ENCODE measurements at regions not wholly inside any gene's neighbourhood (a gene's known extent, or its start where the extent isn't known, plus 50 kb on each side); places are given as distances from the start of the nearest gene placed in this dataset.

GRCh38 chr21:14895792-14896191 lies 169.0 kb downstream of the NRIP1 start:
- ATAC-seq (no peak), DNase-seq (no peak)
- Histone ChIP-seq H3K4me1 (peaks cover 0 to under 1% of the 10 kb centered on the region in 2 donors), H3K27me3 (no peaks in the 10 kb centered on the region), H3K27ac (no peak overlapping the region), H3K36me3 (no peaks in the 10 kb centered on the region), H3K9me3 (no peaks in the 10 kb centered on the region), H3K4me3 (no peak overlapping the region)
- in situ Hi-C loops (cut with MboI; ENCODE audit: low sequenced_read_pairs in 4 of 4) (no loop called here), intact Hi-C loops (cut with DNase I; ENCODE audit: low total_unique reads) (no loop called here)
- TF ChIP-seq POLR2A (IDR thresholded peaks at IDR 0.05) (no peak), CTCF (IDR thresholded peaks at IDR 0.05 in 4 of 5, conservative IDR thresholded peaks at IDR 0.05 in 1 of 5) (no peak)

- Histone ChIP-seq H3K27ac (no peak overlapping the region), H3K4me3 (no peak overlapping the region), H3K36me3 (no peaks in the 10 kb centered on the region), H3K9me3 (no peaks in the 10 kb centered on the region), H3K4me1 (peaks cover 14 to 23% of the 10 kb centered on the region in 2 donors), H3K27me3 (no peaks in the 10 kb centered on the region)
- no peak for DNase-seq
- intact Hi-C loops (cut with DNase I; ENCODE audit: low total_unique reads) = no loop called here
- ATAC-seq = no peak
- no peak for TF ChIP-seq POLR2A (IDR thresholded peaks at IDR 0.05)
- no peak for TF ChIP-seq CTCF (IDR thresholded peaks at IDR 0.05 in 4 of 5, conservative IDR thresholded peaks at IDR 0.05 in 1 of 5)
- in situ Hi-C loops (cut with MboI; ENCODE audit: low sequenced_read_pairs in 4 of 4) = no loop called here
Measured at GRCh38 chr21:14890141-14890540, 174.7 kb downstream of the NRIP1 start.

- intact Hi-C loops (cut with DNase I; ENCODE audit: low total_unique reads) = no loop called here
- H3K9me3 ChIP-seq = no peaks in the 10 kb centered on the region
- ATAC-seq = no peak
- TF ChIP-seq CTCF (IDR thresholded peaks at IDR 0.05 in 4 of 5, conservative IDR thresholded peaks at IDR 0.05 in 1 of 5) (no peak), POLR2A (IDR thresholded peaks at IDR 0.05) (no peak)
- H3K27ac ChIP-seq = no peak overlapping the region
- in situ Hi-C loops (cut with MboI; ENCODE audit: low sequenced_read_pairs in 4 of 4) = no loop called here
- H3K4me3 ChIP-seq = no peak overlapping the region
- H3K4me1 ChIP-seq = peaks cover 14 to 23% of the 10 kb centered on the region in 2 donors
- H3K36me3 ChIP-seq = no peaks in the 10 kb centered on the region
- H3K27me3 ChIP-seq = no peaks in the 10 kb centered on the region
- DNase-seq = no peak
Measured at GRCh38 chr21:14889080-14889810, 175.6 kb downstream of the NRIP1 start.

- Histone ChIP-seq H3K36me3 (no peaks in the 10 kb centered on the region), H3K27me3 (no peaks in the 10 kb centered on the region), H3K9me3 (no peaks in the 10 kb centered on the region), H3K27ac (no peak overlapping the region), H3K4me3 (no peak overlapping the region), H3K4me1 (peaks cover 14 to 23% of the 10 kb centered on the region in 2 donors)
- ATAC-seq (no peak), DNase-seq (no peak)
- intact Hi-C loops (cut with DNase I; ENCODE audit: low total_unique reads) (no loop called here), in situ Hi-C loops (cut with MboI; ENCODE audit: low sequenced_read_pairs in 4 of 4) (no loop called here)
- TF ChIP-seq POLR2A (IDR thresholded peaks at IDR 0.05) (no peak), CTCF (IDR thresholded peaks at IDR 0.05 in 4 of 5, conservative IDR thresholded peaks at IDR 0.05 in 1 of 5) (no peak)
Measured at GRCh38 chr21:14888202-14888601, 176.6 kb downstream of the NRIP1 start.

GRCh38 chr21:14886001-14886400 lies 178.8 kb downstream of the NRIP1 start:
- no peaks in the 10 kb centered on the region for H3K27me3 ChIP-seq
- peaks cover 14 to 23% of the 10 kb centered on the region in 2 donors for H3K4me1 ChIP-seq
- H3K36me3 ChIP-seq = no peaks in the 10 kb centered on the region
- TF ChIP-seq CTCF (IDR thresholded peaks at IDR 0.05 in 4 of 5, conservative IDR thresholded peaks at IDR 0.05 in 1 of 5) (no peak), POLR2A (IDR thresholded peaks at IDR 0.05) (no peak)
- H3K9me3 ChIP-seq = no peaks in the 10 kb centered on the region
- intact Hi-C loops (cut with DNase I; ENCODE audit: low total_unique reads) = no loop called here
- peak in 1 of 2 donors; percentile 73 for ATAC-seq
- in situ Hi-C loops (cut with MboI; ENCODE audit: low sequenced_read_pairs in 4 of 4) = no loop called here
- no peak for DNase-seq
- no peak overlapping the region for H3K27ac ChIP-seq
- H3K4me3 ChIP-seq = no peak overlapping the region
